H9 (cell line): ENCODE measurements at regions not wholly inside any gene's neighbourhood (a gene's known extent, or its start where the extent isn't known, plus 50 kb on each side); places are given as distances from the start of the nearest gene placed in this dataset.

Source experiments
- DNase-seq: peaks from one replicate; pipeline ENCODE4 v3.0.0-alpha.2; 2017
- H2AFZ ChIP-seq: one replicate; pipeline ENCODE4 v1.6.1; 2013; ENCODE audit warnings: mild to moderate bottlenecking, low read length, control low read depth, moderate library complexity
- H2AK5ac ChIP-seq: 2 replicates; pipeline ENCODE4 v1.6.1; 2013; ENCODE audit warnings: low read length, control low read depth, mixed read lengths; ENCODE audit not compliant: insufficient read length
- H2BK120ac ChIP-seq: one replicate; pipeline ENCODE4 v1.6.1; 2013; ENCODE audit warnings: low read depth, mild to moderate bottlenecking, low read length, control low read depth, inconsistent platforms; ENCODE audit not compliant: poor library complexity, severe bottlenecking
- H2BK12ac ChIP-seq: 2 replicates; pipeline ENCODE4 v1.6.1; 2013; ENCODE audit warnings: low read length, control low read depth, mixed read lengths, low read depth; ENCODE audit not compliant: insufficient read length
- H2BK15ac ChIP-seq: 2 replicates; pipeline ENCODE4 v1.6.1; 2013; ENCODE audit warnings: low read depth, low read length, control low read depth
- H2BK20ac ChIP-seq: one replicate; pipeline ENCODE4 v1.6.1; 2013; ENCODE audit warnings: low read depth, mild to moderate bottlenecking, low read length, control low read depth, inconsistent platforms; ENCODE audit not compliant: poor library complexity, severe bottlenecking
- H2BK5ac ChIP-seq: 2 replicates; pipeline ENCODE4 v1.6.1; 2013; ENCODE audit warnings: low read length, control low read depth, mixed read lengths; ENCODE audit not compliant: insufficient read length
- H3K14ac ChIP-seq: 2 replicates; pipeline ENCODE4 v1.6.1; 2013; ENCODE audit warnings: low read length, control low read depth; ENCODE audit not compliant: insufficient read depth
- H3K18ac ChIP-seq: 2 replicates; pipeline ENCODE4 v1.6.1; 2013; ENCODE audit warnings: low read depth, mild to moderate bottlenecking, mixed read lengths, low read length, control low read depth; ENCODE audit not compliant: insufficient read length
- H3K23ac ChIP-seq: 2 replicates; pipeline ENCODE4 v1.6.1; 2013; ENCODE audit warnings: low read length, control low read depth, mixed read lengths, low read depth; ENCODE audit not compliant: insufficient read length
- H3K23me2 ChIP-seq: 2 replicates; pipeline ENCODE4 v1.6.1; 2013; ENCODE audit warnings: low read depth, mild to moderate bottlenecking, mixed read lengths, low read length, control low read depth; ENCODE audit not compliant: insufficient read length, poor library complexity, severe bottlenecking
- H3K27ac ChIP-seq: 2 replicates; pipeline ENCODE4 v1.5.1; 2013; ENCODE audit warnings: low read length, control low read depth, mixed read lengths, low read depth; ENCODE audit not compliant: insufficient read length
- H3K27me3 ChIP-seq: 2 replicates; pipeline ENCODE4 v1.6.1; 2013; ENCODE audit warnings: low read length, control low read depth, inconsistent platforms; ENCODE audit not compliant: insufficient read depth
- H3K4ac ChIP-seq: 2 replicates; pipeline ENCODE4 v1.6.1; 2013; ENCODE audit warnings: low read depth, mild to moderate bottlenecking, control low read depth, inconsistent platforms, low read length, moderate library complexity
- H3K4me1 ChIP-seq: 2 replicates; pipeline ENCODE4 v1.6.1; 2013; ENCODE audit warnings: low read length, control low read depth, inconsistent platforms; ENCODE audit not compliant: insufficient read depth
- H3K4me2 ChIP-seq: 2 replicates; pipeline ENCODE4 v1.6.1; 2013; ENCODE audit warnings: low read length, control low read depth, mixed read lengths; ENCODE audit not compliant: insufficient read length, insufficient read depth
- H3K56ac ChIP-seq: 2 replicates; pipeline ENCODE4 v1.6.1; 2013; ENCODE audit warnings: low read depth, mild to moderate bottlenecking, mixed read lengths, low read length, control low read depth; ENCODE audit not compliant: insufficient read length
- H3K79me1 ChIP-seq: 2 replicates; pipeline ENCODE4 v1.6.1; 2013; ENCODE audit warnings: low read depth, mild to moderate bottlenecking, moderate library complexity, low read length, control low read depth, inconsistent platforms; ENCODE audit not compliant: insufficient read depth, poor library complexity, severe bottlenecking
- H3K79me2 ChIP-seq: 2 replicates; pipeline ENCODE4 v1.6.1; 2013; ENCODE audit warnings: low read length, control low read depth, inconsistent platforms; ENCODE audit not compliant: insufficient read depth
- H3K9ac ChIP-seq: 2 replicates; pipeline ENCODE4 v1.6.1; 2013; ENCODE audit warnings: low read length, control low read depth, mixed read lengths; ENCODE audit not compliant: insufficient read length; ENCODE audit errors: extremely low read depth
- H3K9me3 ChIP-seq: one replicate; pipeline ENCODE4 v1.6.1; 2013; ENCODE audit warnings: low read depth, low read length, inconsistent platforms; ENCODE audit not compliant: control insufficient read depth
- H3T11ph ChIP-seq: one replicate; pipeline ENCODE4 v1.6.1; 2013; ENCODE audit warnings: mild to moderate bottlenecking, low read length, control low read depth, inconsistent platforms
- H4K20me1 ChIP-seq: one replicate; pipeline ENCODE4 v1.6.1; 2013; ENCODE audit not compliant: control insufficient read depth, insufficient read length, insufficient read depth
- H4K5ac ChIP-seq: 2 replicates; pipeline ENCODE4 v1.6.1; 2013; ENCODE audit warnings: low read depth, mild to moderate bottlenecking, mixed read lengths, low read length, control low read depth; ENCODE audit not compliant: insufficient read length
- H4K8ac ChIP-seq: replicated peaks from 2 replicates; pipeline ENCODE4 v1.6.1; 2013; ENCODE audit warnings: low read length, control low read depth, mixed read lengths, low read depth; ENCODE audit not compliant: insufficient read length
- H4K91ac ChIP-seq: 2 replicates; pipeline ENCODE4 v1.6.1; 2013; ENCODE audit warnings: low read depth, mild to moderate bottlenecking, moderate library complexity, mixed read lengths, low read length, control low read depth; ENCODE audit not compliant: insufficient read length
- H3K27ac Mint-ChIP-seq, 3 experiments: 2 replicates in 2 of 3; 3 replicates in 1 of 3; pipeline ENCODE4 v1.8.0; 2020 to 2021; ENCODE audit warnings: mixed read lengths in 3 of 3, mild to moderate bottlenecking in 1 of 3, moderate library complexity in 1 of 3
- H3K27me3 Mint-ChIP-seq: 2 replicates; pipeline ENCODE4 v1.8.0; 2021; ENCODE audit warnings: low read depth, mild to moderate bottlenecking, moderate library complexity, mixed read lengths
- H3K36me3 Mint-ChIP-seq, 3 experiments: 2 replicates in 2 of 3; 3 replicates in 1 of 3; pipeline ENCODE4 v1.8.0; 2020 to 2021; ENCODE audit warnings: low read depth in 3 of 3, mixed read lengths in 3 of 3; ENCODE audit not compliant: insufficient read depth in 1 of 3
- H3K4me1 Mint-ChIP-seq, 2 experiments: 2 replicates each; pipeline ENCODE4 v1.8.0; 2020; ENCODE audit warnings: mixed read lengths in 2 of 2
- H3K4me3 Mint-ChIP-seq, 2 experiments: 2 replicates in 1 of 2; 3 replicates in 1 of 2; pipeline ENCODE4 v1.8.0; 2020 to 2021; ENCODE audit warnings: mild to moderate bottlenecking in 2 of 2, mixed read lengths in 2 of 2, moderate library complexity in 1 of 2
- H3K9me3 Mint-ChIP-seq, 2 experiments: 2 replicates in 1 of 2; 3 replicates in 1 of 2; pipeline ENCODE4 v1.8.0; 2020; ENCODE audit warnings: mild to moderate bottlenecking in 2 of 2, mixed read lengths in 2 of 2, moderate library complexity in 1 of 2
- CTCF ChIP-seq: fragments of 200-600 bp; sonication (generic); conservative IDR thresholded peaks from 3 replicates; pipeline ENCODE4 v1.8.0; 2021; ENCODE audit warnings: antibody characterized with exemption, mild to moderate bottlenecking
- WGBS: extraction: QIAGEN DNeasy Blood & Tissue Kit; methylation state at CpG from one replicate; pipeline ENCODE4 v1.1.7; 2013; ENCODE audit warnings: missing lambda C conversion rate, low lambda C conversion rate, mixed read lengths; ENCODE audit not compliant: insufficient read length; ENCODE audit errors: extremely low coverage; 5-methylcytosine and 5-hydroxymethylcytosine counted together

- no peak overlapping the region for H2BK20ac ChIP-seq
- Mint-ChIP-seq H3K4me3 (no peak overlapping the region), H3K27me3 (no peaks in the 10 kb centered on the region), H3K36me3 (no peaks in the 10 kb centered on the region), H3K9me3 (no peaks in the 10 kb centered on the region), H3K4me1 (no peaks in the 10 kb centered on the region), H3K27ac (no peak overlapping the region)
- H3K23me2 ChIP-seq: no peaks in the 10 kb centered on the region
- DNase-seq: no peak
- H3K9ac ChIP-seq: no peak overlapping the region
- H3K4ac ChIP-seq: no peak overlapping the region
- H3K18ac ChIP-seq: no peak overlapping the region
- no peak overlapping the region for H3T11ph ChIP-seq
- H4K20me1 ChIP-seq: no peaks in the 10 kb centered on the region
- H3K14ac ChIP-seq: no peak overlapping the region
- H2BK12ac ChIP-seq: no peak overlapping the region
- H2AK5ac ChIP-seq: no peak overlapping the region
- H2BK120ac ChIP-seq: no peak overlapping the region
- no CpG with 5 or more reads among the region's 1 CpG for WGBS
- no peak overlapping the region for H3K23ac ChIP-seq
- H2BK15ac ChIP-seq: no peak overlapping the region
- H2BK5ac ChIP-seq: no peak overlapping the region
- no peak overlapping the region for H3K4me2 ChIP-seq
- H4K8ac ChIP-seq: no peak overlapping the region
- H4K5ac ChIP-seq: no peak overlapping the region
- H3K56ac ChIP-seq: no peak overlapping the region
- no peak overlapping the region for H3K27ac ChIP-seq
- no peaks in the 10 kb centered on the region for H3K4me1 ChIP-seq
- TF ChIP-seq CTCF: no peak
- no peaks in the 10 kb centered on the region for H3K9me3 ChIP-seq
- H3K79me2 ChIP-seq: no peaks in the 10 kb centered on the region
- H3K79me1 ChIP-seq: no peaks in the 10 kb centered on the region
- no peak overlapping the region for H2AFZ ChIP-seq
- no peaks in the 10 kb centered on the region for H3K27me3 ChIP-seq
- no peak overlapping the region for H4K91ac ChIP-seq
Observed at GRCh38 chr7:121696954-121697353, 176.0 kb upstream of the PTPRZ1 start.
